ENCODE measurements at regions not wholly inside any gene's neighbourhood (a gene's known extent, or its start where the extent isn't known, plus 50 kb on each side); places are given as distances from the start of the nearest gene placed in this dataset.

DNA sequence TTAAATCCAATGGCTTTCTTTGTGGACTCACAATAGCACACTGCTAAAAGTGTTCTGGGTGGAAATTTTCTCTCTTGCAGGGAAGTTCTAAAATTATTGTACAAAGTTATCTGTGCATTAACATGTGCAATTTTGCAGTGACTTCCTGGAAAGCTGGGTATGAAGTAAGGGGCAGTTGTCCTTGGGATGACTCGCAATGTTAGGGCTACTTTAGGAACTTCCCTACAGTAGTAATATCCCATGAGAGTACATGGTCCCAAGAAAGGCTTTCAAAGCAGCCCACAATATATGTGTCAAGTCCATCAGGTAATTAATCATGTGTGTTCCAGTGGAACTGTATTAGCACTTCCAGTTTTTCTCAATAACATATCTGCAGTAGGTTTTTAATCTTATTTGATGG is 201.0 kb upstream of the UBE2E2 start:
- Histone ChIP-seq H2AK5ac (ENCODE audit: insufficient read length, low read length) (no peak overlapping the region), H3K27ac (ENCODE audit: insufficient read length, low read depth, low read length) (no peak overlapping the region)

More for the DNA sequence above, 201.0 kb upstream of the UBE2E2 start:
- Mint-ChIP-seq H3K36me3 (ENCODE audit: insufficient read depth in 1 of 3, low read depth in 3 of 3) (no peaks in the 10 kb centered on the region), H3K27me3 (ENCODE audit: low read depth) (no peaks in the 10 kb centered on the region), H3K27ac (no peak overlapping the region), H3K9me3 (no peaks in the 10 kb centered on the region), H3K4me1 (peaks cover 1 to 4% of the 10 kb centered on the region in 2 experiments; a peak in 3 of 4 replicates), H3K4me3 (no peak overlapping the region)
- H3T11ph ChIP-seq (ENCODE audit: low read length) = no peak overlapping the region
- no peak overlapping the region for H3K4me2 ChIP-seq (ENCODE audit: insufficient read depth, insufficient read length, low read length)
- no peak for DNase-seq
- no peak overlapping the region for H3K18ac ChIP-seq (ENCODE audit: insufficient read length, low read depth, low read length)
- H3K79me1 ChIP-seq (ENCODE audit: insufficient read depth, low read depth, low read length, poor library complexity, severe bottlenecking) = no peaks in the 10 kb centered on the region
- no peak overlapping the region for H2BK12ac ChIP-seq (ENCODE audit: insufficient read length, low read depth, low read length)
- H3K56ac ChIP-seq (ENCODE audit: insufficient read length, low read depth, low read length) = no peak overlapping the region
- H2BK15ac ChIP-seq (ENCODE audit: low read depth, low read length) = no peak overlapping the region
- no peak overlapping the region for H3K9ac ChIP-seq (ENCODE audit: extremely low read depth, insufficient read length, low read length)
- no peak overlapping the region for H3K23ac ChIP-seq (ENCODE audit: insufficient read length, low read depth, low read length)
- no peak overlapping the region for H4K91ac ChIP-seq (ENCODE audit: insufficient read length, low read depth, low read length)
- H3K79me2 ChIP-seq (ENCODE audit: insufficient read depth, low read length) = no peaks in the 10 kb centered on the region
- H3K4ac ChIP-seq (ENCODE audit: low read depth, low read length) = no peak overlapping the region
- no peaks in the 10 kb centered on the region for H3K9me3 ChIP-seq (ENCODE audit: control insufficient read depth, low read depth, low read length)
- H4K5ac ChIP-seq (ENCODE audit: insufficient read length, low read depth, low read length) = no peak overlapping the region
- TF ChIP-seq, protein P1, sequence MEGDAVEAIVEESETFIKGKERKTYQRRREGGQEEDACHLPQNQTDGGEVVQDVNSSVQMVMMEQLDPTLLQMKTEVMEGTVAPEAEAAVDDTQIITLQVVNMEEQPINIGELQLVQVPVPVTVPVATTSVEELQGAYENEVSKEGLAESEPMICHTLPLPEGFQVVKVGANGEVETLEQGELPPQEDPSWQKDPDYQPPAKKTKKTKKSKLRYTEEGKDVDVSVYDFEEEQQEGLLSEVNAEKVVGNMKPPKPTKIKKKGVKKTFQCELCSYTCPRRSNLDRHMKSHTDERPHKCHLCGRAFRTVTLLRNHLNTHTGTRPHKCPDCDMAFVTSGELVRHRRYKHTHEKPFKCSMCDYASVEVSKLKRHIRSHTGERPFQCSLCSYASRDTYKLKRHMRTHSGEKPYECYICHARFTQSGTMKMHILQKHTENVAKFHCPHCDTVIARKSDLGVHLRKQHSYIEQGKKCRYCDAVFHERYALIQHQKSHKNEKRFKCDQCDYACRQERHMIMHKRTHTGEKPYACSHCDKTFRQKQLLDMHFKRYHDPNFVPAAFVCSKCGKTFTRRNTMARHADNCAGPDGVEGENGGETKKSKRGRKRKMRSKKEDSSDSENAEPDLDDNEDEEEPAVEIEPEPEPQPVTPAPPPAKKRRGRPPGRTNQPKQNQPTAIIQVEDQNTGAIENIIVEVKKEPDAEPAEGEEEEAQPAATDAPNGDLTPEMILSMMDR (conservative IDR thresholded peaks at IDR 0.05) = no peak
- H2AFZ ChIP-seq (ENCODE audit: low read length) = no peak overlapping the region
- H3K23me2 ChIP-seq (ENCODE audit: insufficient read length, low read depth, low read length, poor library complexity, severe bottlenecking) = no peaks in the 10 kb centered on the region
- H4K20me1 ChIP-seq (ENCODE audit: control insufficient read depth, insufficient read depth, insufficient read length) = no peaks in the 10 kb centered on the region
- H2BK5ac ChIP-seq (ENCODE audit: insufficient read length, low read length) = no peak overlapping the region
- no peak overlapping the region for H2BK20ac ChIP-seq (ENCODE audit: low read depth, low read length, poor library complexity, severe bottlenecking)
- no peak overlapping the region for H2BK120ac ChIP-seq (ENCODE audit: low read depth, low read length, poor library complexity, severe bottlenecking)
- no peak overlapping the region for H4K8ac ChIP-seq (replicated peaks; ENCODE audit: insufficient read length, low read depth, low read length)
- no peak overlapping the region for H3K14ac ChIP-seq (ENCODE audit: insufficient read depth, low read length)
- no CpG with 5 or more reads among the region's 1 CpG for WGBS (ENCODE audit: extremely low coverage, insufficient read length, low lambda C conversion rate)
- H3K27me3 ChIP-seq (ENCODE audit: insufficient read depth, low read length) = no peaks in the 10 kb centered on the region
- H3K4me1 ChIP-seq (ENCODE audit: insufficient read depth, low read length) = no peaks in the 10 kb centered on the region; the same call in 1 of the 2 replicates
